Naive thymus-derived CD4-positive, alpha-beta T cell (primary cell): ENCODE measurements at regions not wholly inside any gene's neighbourhood (a gene's known extent, or its start where the extent isn't known, plus 50 kb on each side); places are given as distances from the start of the nearest gene placed in this dataset.

ENCODE experiments used
- ATAC-seq: fragments of 150-1000 bp; cut with Tn5 transposase; 2 replicates; pipeline ENCODE4 v1.10.0; 2021; ENCODE audit warnings: mild to moderate bottlenecking, moderate library complexity
- CTCF ChIA-PET: fragments of 350-600 bp; sonication (Branson Sonifier 250); formaldehyde crosslinking; loops from one replicate; lab custom pipeline; 2021; ENCODE audit warnings: antibody characterized with exemption; lab: Charles Lee
- POLR2A ChIA-PET: fragments of 350-600 bp; sonication (Branson Sonifier 250); formaldehyde crosslinking; loops from one replicate; lab custom pipeline; 2021; ENCODE audit warnings: antibody characterized with exemption, inconsistent platforms; lab: Charles Lee
- DNase-seq, 9 donors: peaks; one replicate each; pipeline versions ENCODE4 v3.0.0 to v3.0.0-alpha.2; 2020 to 2022; ENCODE audit warnings: mixed read lengths in 1 of 9
- H3K27ac ChIP-seq: one replicate; pipeline ENCODE4 v1.7.0; 2013; ENCODE audit warnings: mild to moderate bottlenecking, low read depth, low read length, moderate library complexity
- H3K27me3 ChIP-seq, 2 donors: one replicate each; pipeline ENCODE4 v1.7.0; 2013; ENCODE audit warnings: low read length in 2 of 2, mild to moderate bottlenecking in 2 of 2, moderate library complexity in 2 of 2; ENCODE audit not compliant: control insufficient read depth in 2 of 2, insufficient read depth in 2 of 2
- H3K36me3 ChIP-seq, 3 experiments: 1 replicate in 2 of 3; 2 replicates in 1 of 3; pipeline ENCODE4 v1.7.0; 2013; ENCODE audit warnings: low read length in 3 of 3, mild to moderate bottlenecking in 3 of 3, moderate library complexity in 1 of 3; ENCODE audit not compliant: insufficient read depth in 3 of 3, control insufficient read depth in 2 of 3
- H3K4me1 ChIP-seq, 2 donors: one replicate each; pipeline ENCODE4 v1.7.0; 2013; ENCODE audit warnings: low read length in 2 of 2, mild to moderate bottlenecking in 2 of 2, moderate library complexity in 1 of 2; ENCODE audit not compliant: control insufficient read depth in 2 of 2, insufficient read depth in 2 of 2
- H3K4me3 ChIP-seq: 2 replicates; pipeline ENCODE4 v1.7.0; 2013; ENCODE audit warnings: mild to moderate bottlenecking, low read length
- H3K9me3 ChIP-seq, 3 experiments: 1 replicate in 2 of 3; 2 replicates in 1 of 3; pipeline ENCODE4 v1.7.0; 2013; ENCODE audit warnings: low read length in 3 of 3; ENCODE audit not compliant: control insufficient read depth in 2 of 3
- H3K27ac Mint-ChIP-seq, 9 donors: one replicate each; pipeline ENCODE4 v1.8.0; 2020 to 2022; ENCODE audit warnings: mixed read lengths in 9 of 9, mild to moderate bottlenecking in 8 of 9, moderate library complexity in 5 of 9, inconsistent platforms in 2 of 9
- H3K27me3 Mint-ChIP-seq, 5 donors: one replicate each; pipeline ENCODE4 v1.8.0; 2021 to 2022; ENCODE audit warnings: mixed read lengths in 5 of 5, mild to moderate bottlenecking in 1 of 5
- H3K36me3 Mint-ChIP-seq, 5 donors: one replicate each; pipeline ENCODE4 v1.8.0; 2020 to 2022; ENCODE audit warnings: mixed read lengths in 5 of 5, mild to moderate bottlenecking in 3 of 5, inconsistent platforms in 1 of 5
- H3K4me1 Mint-ChIP-seq, 7 donors: one replicate each; pipeline ENCODE4 v1.8.0; 2020 to 2022; ENCODE audit warnings: mixed read lengths in 7 of 7, mild to moderate bottlenecking in 3 of 7, inconsistent platforms in 1 of 7
- H3K4me3 Mint-ChIP-seq, 10 donors: one replicate each; pipeline ENCODE4 v1.8.0; 2020 to 2022; ENCODE audit warnings: mild to moderate bottlenecking in 10 of 10, mixed read lengths in 10 of 10, moderate library complexity in 6 of 10, inconsistent platforms in 2 of 10
- H3K9me3 Mint-ChIP-seq, 11 donors: one replicate each; pipeline ENCODE4 v1.8.0; 2020 to 2022; ENCODE audit warnings: mixed read lengths in 11 of 11, mild to moderate bottlenecking in 4 of 11, inconsistent platforms in 1 of 11, moderate library complexity in 1 of 11
- intact Hi-C, 2 donors: fragments of 100-400 bp; cut with micrococcal nuclease; formaldehyde crosslinking; loops; one replicate each; pipeline ENCODE4 v1.15.1; 2023

DNA sequence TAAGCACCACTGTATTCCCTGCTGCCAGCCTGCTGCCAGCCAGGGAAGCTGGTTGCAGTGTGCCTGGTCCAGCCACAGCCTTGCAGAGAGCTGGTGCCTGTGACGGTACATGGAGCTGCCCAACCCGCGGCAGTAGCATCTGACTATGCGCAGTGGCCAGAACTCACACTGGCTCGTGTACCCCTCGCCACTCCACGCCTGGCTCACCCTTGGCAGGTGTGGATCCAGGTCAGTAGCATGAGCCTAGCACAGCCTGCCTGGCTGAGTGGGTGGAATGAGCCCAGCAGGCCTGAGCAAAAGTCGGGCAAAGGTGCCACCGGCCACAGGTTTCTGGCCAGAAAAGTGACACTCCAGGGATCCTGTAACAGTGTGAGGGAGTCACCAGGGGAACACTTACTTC, 361.7 kb upstream of the MAP3K7 start:
- H3K4me1 Mint-ChIP-seq = no peaks in the 10 kb centered on the region
- POLR2A ChIA-PET = no interaction called here
- no peak overlapping the region for H3K4me3 ChIP-seq
- no peaks in the 10 kb centered on the region for H3K9me3 ChIP-seq
- H3K27me3 Mint-ChIP-seq = peaks cover 0 to 3% (median 0%) of the 10 kb centered on the region in 5 donors
- CTCF ChIA-PET = no interaction called here
- no peaks in the 10 kb centered on the region for H3K9me3 Mint-ChIP-seq
- H3K27me3 ChIP-seq = no peaks in the 10 kb centered on the region
- H3K4me3 Mint-ChIP-seq = no peak overlapping the region
- H3K4me1 ChIP-seq = no peaks in the 10 kb centered on the region
- no peaks in the 10 kb centered on the region for H3K36me3 Mint-ChIP-seq
- H3K27ac ChIP-seq = no peak overlapping the region
- intact Hi-C loops = loop anchor here in 1 of 2 donors (10.0 kb wide), 1 partner anchor 286 kb away; no protein-coding TSS in a partner anchor
- H3K36me3 ChIP-seq = no peaks in the 10 kb centered on the region
- DNase-seq = no peak
- H3K27ac Mint-ChIP-seq = no peak overlapping the region
- no peak for ATAC-seq

GRCh38 chr6:90947184-90948064, 360.6 kb upstream of the MAP3K7 start:
- no peaks in the 10 kb centered on the region for H3K9me3 ChIP-seq
- Mint-ChIP-seq H3K4me3 (no peak overlapping the region), H3K4me1 (no peaks in the 10 kb centered on the region), H3K27ac (no peak overlapping the region), H3K9me3 (no peaks in the 10 kb centered on the region), H3K27me3 (peaks cover 0 to 3% (median 0%) of the 10 kb centered on the region in 5 donors), H3K36me3 (no peaks in the 10 kb centered on the region)
- H3K4me3 ChIP-seq = no peak overlapping the region
- H3K27me3 ChIP-seq = no peaks in the 10 kb centered on the region
- CTCF ChIA-PET = no interaction called here
- ATAC-seq (no peak), DNase-seq (no peak)
- no peaks in the 10 kb centered on the region for H3K36me3 ChIP-seq
- H3K4me1 ChIP-seq = no peaks in the 10 kb centered on the region
- H3K27ac ChIP-seq = no peak overlapping the region
- POLR2A ChIA-PET = no interaction called here
- intact Hi-C loops = loop anchor here in 1 of 2 donors (10.0 kb wide), 1 partner anchor 287 kb away; no protein-coding TSS in a partner anchor

DNA sequence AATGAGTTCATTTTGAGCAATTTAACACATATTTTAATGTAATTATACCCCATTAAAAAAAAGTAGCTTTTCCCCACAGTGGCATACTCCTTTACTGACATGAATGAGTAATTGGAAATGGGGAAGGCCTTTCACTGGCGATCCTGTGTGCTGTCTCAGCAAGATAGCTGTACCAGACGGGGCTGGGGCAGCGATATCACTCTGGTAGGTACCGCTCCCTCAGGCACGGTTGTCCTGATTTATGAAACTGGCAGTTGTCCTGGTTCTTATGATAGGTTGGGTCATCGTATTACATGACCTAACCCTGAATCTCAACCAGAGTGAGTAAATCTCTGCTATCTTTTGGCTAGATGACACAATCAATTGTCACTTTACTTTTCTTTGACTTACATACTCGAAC, 355.0 kb upstream of the MAP3K7 start:
- no peak overlapping the region for H3K4me3 ChIP-seq
- POLR2A ChIA-PET = no interaction called here
- H3K36me3 ChIP-seq = no peaks in the 10 kb centered on the region
- no peak overlapping the region for H3K27ac Mint-ChIP-seq
- H3K27me3 Mint-ChIP-seq = peaks cover 0 to 7% (median 0%) of the 10 kb centered on the region in 5 donors
- DNase-seq = no peak
- H3K4me1 Mint-ChIP-seq = peaks cover 3 to 9% (median 8%) of the 10 kb centered on the region in 7 donors
- ATAC-seq = no peak
- H3K9me3 ChIP-seq = no peaks in the 10 kb centered on the region
- H3K27me3 ChIP-seq = no peaks in the 10 kb centered on the region
- H3K4me3 Mint-ChIP-seq = no peak overlapping the region
- no peak overlapping the region for H3K27ac ChIP-seq
- CTCF ChIA-PET = no interaction called here
- no peaks in the 10 kb centered on the region for H3K9me3 Mint-ChIP-seq
- H3K4me1 ChIP-seq = peaks cover 0 to 4% of the 10 kb centered on the region in 2 donors
- H3K36me3 Mint-ChIP-seq = no peaks in the 10 kb centered on the region
- intact Hi-C loops = loop anchor here in 1 of 2 donors (2.0 to 10.0 kb wide), 3 partner anchors 139 to 1700 kb away; no protein-coding TSS in a partner anchor

DNA sequence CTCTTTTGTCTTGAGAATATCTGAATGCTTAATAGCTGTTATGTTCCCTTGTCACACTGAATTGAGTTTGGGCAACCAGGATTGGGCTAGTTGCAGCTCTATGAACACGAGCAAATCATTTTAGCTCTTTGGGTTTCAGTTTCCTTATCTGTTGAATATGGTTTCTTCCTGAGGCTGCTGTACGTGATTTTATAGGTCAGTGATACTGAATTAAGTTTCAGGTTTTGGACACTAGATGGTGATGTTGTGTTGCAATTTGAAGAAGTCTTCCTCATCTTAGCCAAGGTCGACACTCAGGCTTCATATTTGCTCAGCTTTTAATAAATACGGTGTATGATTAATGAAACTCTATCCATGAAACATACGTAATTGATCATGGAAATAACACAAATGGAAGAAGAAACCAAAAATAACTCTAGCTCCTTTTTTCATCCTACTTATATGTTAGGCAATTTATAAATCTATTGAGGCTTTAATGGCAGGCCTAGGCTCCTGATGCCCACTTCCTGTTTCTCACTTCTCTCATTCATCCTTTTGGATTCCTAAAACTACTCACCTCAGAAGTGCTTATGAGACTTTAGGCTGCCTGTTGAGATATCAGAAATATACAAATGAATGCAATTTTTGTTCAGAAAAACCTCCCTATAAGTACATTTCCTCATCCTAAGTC, 354.1 kb upstream of the MAP3K7 start:
- POLR2A ChIA-PET = no interaction called here
- no peaks in the 10 kb centered on the region for H3K27me3 ChIP-seq
- peaks cover 0 to 4% of the 10 kb centered on the region in 2 donors for H3K4me1 ChIP-seq
- CTCF ChIA-PET = interaction anchor here (1.6 kb wide), 1 partner anchor 16 kb away, joined by 3 read pairs; no protein-coding TSS in a partner anchor
- DNase-seq (peak in 7 of 9 donors; percentile 16 to 62 (median 56)), ATAC-seq (peak; percentile 89)
- Mint-ChIP-seq H3K4me3 (peak overlapping the region; percentile 3 to 76 (median 49)), H3K27ac (peak overlapping the region in 6 of 9 donors; percentile 2 to 54 (median 30)), H3K27me3 (peaks cover 0 to 10% (median 0%) of the 10 kb centered on the region in 5 donors), H3K9me3 (no peaks in the 10 kb centered on the region), H3K4me1 (peaks cover 3 to 9% (median 8%) of the 10 kb centered on the region in 7 donors), H3K36me3 (no peaks in the 10 kb centered on the region)
- H3K4me3 ChIP-seq = no peak overlapping the region
- no peaks in the 10 kb centered on the region for H3K36me3 ChIP-seq
- H3K9me3 ChIP-seq = no peaks in the 10 kb centered on the region
- H3K27ac ChIP-seq = no peak overlapping the region
- intact Hi-C loops = loop anchor here in 1 of 2 donors (2.0 to 10.0 kb wide), 3 partner anchors 140 to 1701 kb away; no protein-coding TSS in a partner anchor

DNA sequence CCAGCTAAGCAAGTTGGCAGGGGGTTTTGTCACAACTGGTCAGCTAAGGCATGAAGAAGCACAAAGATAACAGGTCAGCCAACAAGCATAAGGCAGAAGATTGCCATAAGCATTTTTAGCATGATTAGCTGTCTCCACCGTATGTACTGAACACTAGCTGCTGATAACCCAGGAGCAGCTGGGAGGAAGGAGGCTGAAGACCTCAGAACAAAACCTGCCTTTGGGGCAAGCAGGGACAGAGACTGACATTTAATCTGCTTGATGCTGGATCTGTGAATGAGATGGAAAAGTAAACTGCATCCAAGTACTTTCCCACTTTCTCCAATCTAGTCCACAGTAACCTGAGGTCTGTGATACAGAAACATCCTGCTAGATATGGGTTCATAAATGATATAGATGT, 353.0 kb upstream of the MAP3K7 start:
- no peak overlapping the region for H3K27ac Mint-ChIP-seq
- peaks cover 0 to 4% of the 10 kb centered on the region in 2 donors for H3K4me1 ChIP-seq
- H3K27ac ChIP-seq = no peak overlapping the region
- no peaks in the 10 kb centered on the region for H3K36me3 ChIP-seq
- H3K36me3 Mint-ChIP-seq = no peaks in the 10 kb centered on the region
- H3K4me1 Mint-ChIP-seq = peaks cover 3 to 10% (median 8%) of the 10 kb centered on the region in 7 donors
- H3K27me3 Mint-ChIP-seq = peaks cover 0 to 11% (median under 1%) of the 10 kb centered on the region in 5 donors
- ATAC-seq = no peak
- no peaks in the 10 kb centered on the region for H3K27me3 ChIP-seq
- DNase-seq = no peak
- no peaks in the 10 kb centered on the region for H3K9me3 Mint-ChIP-seq
- CTCF ChIA-PET = interaction anchor here (1.6 kb wide), 1 partner anchor 15 kb away, joined by 3 read pairs; no protein-coding TSS in a partner anchor
- intact Hi-C loops = loop anchor here in 1 of 2 donors (2.0 to 10.0 kb wide), 3 partner anchors 141 to 1702 kb away; no protein-coding TSS in a partner anchor
- H3K4me3 ChIP-seq = no peak overlapping the region
- POLR2A ChIA-PET = no interaction called here
- no peaks in the 10 kb centered on the region for H3K9me3 ChIP-seq
- H3K4me3 Mint-ChIP-seq = no peak overlapping the region

GRCh38 chr6:90938122-90938521, 351.2 kb upstream of the MAP3K7 start:
- Histone ChIP-seq H3K4me3 (no peak overlapping the region), H3K9me3 (no peaks in the 10 kb centered on the region), H3K36me3 (no peaks in the 10 kb centered on the region), H3K27ac (no peak overlapping the region), H3K4me1 (peaks cover 0 to 4% of the 10 kb centered on the region in 2 donors), H3K27me3 (no peaks in the 10 kb centered on the region)
- peaks cover 3 to 15% (median 8%) of the 10 kb centered on the region in 7 donors for H3K4me1 Mint-ChIP-seq
- H3K9me3 Mint-ChIP-seq = no peaks in the 10 kb centered on the region
- DNase-seq = no peak
- no peaks in the 10 kb centered on the region for H3K36me3 Mint-ChIP-seq
- CTCF ChIA-PET = no interaction called here
- ATAC-seq = no peak
- H3K4me3 Mint-ChIP-seq = no peak overlapping the region
- peaks cover 0 to 12% (median 8%) of the 10 kb centered on the region in 5 donors for H3K27me3 Mint-ChIP-seq
- no peak overlapping the region for H3K27ac Mint-ChIP-seq
- POLR2A ChIA-PET = no interaction called here
- intact Hi-C loops = no loop called here
